GM23338 (cell line): ENCODE measurements at regions not wholly inside any gene's neighbourhood (a gene's known extent, or its start where the extent isn't known, plus 50 kb on each side); places are given as distances from the start of the nearest gene placed in this dataset.

Experiments used
- ATAC-seq: fragments of 200-7000 bp; cut with Tn5 transposase; 3 replicates; pipeline ENCODE4 v1.9.1; 2020
- DNase-seq: peaks from one replicate; pipeline ENCODE4 v3.0.0-alpha.2; 2015; ENCODE audit warnings: low spot score
- H2AFZ ChIP-seq: fragments of 200-600 bp; sonication (generic); 2 replicates; pipeline ENCODE4 v1.8.0; 2016; ENCODE audit warnings: antibody characterized with exemption, mild to moderate bottlenecking, moderate library complexity
- H3F3A ChIP-seq: fragments of 200-600 bp; sonication (generic); replicated peaks from 2 replicates; pipeline ENCODE4 v1.8.0; 2017; ENCODE audit warnings: antibody characterized with exemption, mixed run types, low read depth
- H3K27ac ChIP-seq: fragments of 200-600 bp; sonication (generic); 2 replicates; pipeline ENCODE4 v1.6.1; 2016; ENCODE audit warnings: low read depth
- H3K27me3 ChIP-seq: fragments of 200-600 bp; sonication (generic); 2 replicates; pipeline ENCODE4 v1.8.0; 2016; ENCODE audit warnings: mild to moderate bottlenecking, mixed run types, moderate library complexity; ENCODE audit not compliant: insufficient read depth
- H3K36me3 ChIP-seq: fragments of 200-600 bp; sonication (generic); 2 replicates; pipeline ENCODE4 v1.8.0; 2016; ENCODE audit warnings: mild to moderate bottlenecking; ENCODE audit not compliant: insufficient read depth
- H3K4me1 ChIP-seq: fragments of 200-600 bp; sonication (generic); 2 replicates; pipeline ENCODE4 v1.8.0; 2016; ENCODE audit warnings: mild to moderate bottlenecking, moderate library complexity; ENCODE audit not compliant: insufficient read depth
- H3K4me2 ChIP-seq: fragments of 200-600 bp; sonication (generic); 2 replicates; pipeline ENCODE4 v1.7.1; 2017; ENCODE audit warnings: mixed run types
- H3K4me3 ChIP-seq: fragments of 200-600 bp; sonication (generic); 2 replicates; pipeline ENCODE4 v1.6.1; 2016; ENCODE audit warnings: mixed run types
- H3K79me2 ChIP-seq: fragments of 200-600 bp; sonication (generic); replicated peaks from 2 replicates; pipeline ENCODE4 v1.8.0; 2017; ENCODE audit warnings: mild to moderate bottlenecking; ENCODE audit not compliant: insufficient read depth
- H3K9me2 ChIP-seq: fragments of 200-600 bp; sonication (generic); 2 replicates; pipeline ENCODE4 v1.8.0; 2017; ENCODE audit not compliant: insufficient read depth
- H4K20me1 ChIP-seq: fragments of 200-600 bp; sonication (generic); replicated peaks from 2 replicates; pipeline ENCODE4 v1.8.0; 2017; ENCODE audit warnings: mild to moderate bottlenecking; ENCODE audit not compliant: insufficient read depth
- H3K27ac Mint-ChIP-seq: 2 replicates; pipeline ENCODE4 v1.8.0; 2020; ENCODE audit warnings: inconsistent platforms, mild to moderate bottlenecking, moderate library complexity, mixed read lengths
- H3K27me3 Mint-ChIP-seq: 3 replicates; pipeline ENCODE4 v1.8.0; 2022; ENCODE audit warnings: low read depth, mild to moderate bottlenecking, moderate library complexity, mixed read lengths, inconsistent platforms; ENCODE audit not compliant: insufficient read depth, poor library complexity
- H3K36me3 Mint-ChIP-seq: 3 replicates; pipeline ENCODE4 v1.8.0; 2021; ENCODE audit warnings: low read depth, mild to moderate bottlenecking, inconsistent platforms, moderate library complexity, mixed read lengths
- H3K4me1 Mint-ChIP-seq: 3 replicates; pipeline ENCODE4 v1.8.0; 2020; ENCODE audit warnings: mild to moderate bottlenecking, inconsistent platforms, mixed read lengths
- H3K4me3 Mint-ChIP-seq: 3 replicates; pipeline ENCODE4 v1.8.0; 2021; ENCODE audit warnings: moderate library complexity, mild to moderate bottlenecking, inconsistent platforms, mixed read lengths
- H3K9me3 Mint-ChIP-seq: 3 replicates; pipeline ENCODE4 v1.8.0; 2020; ENCODE audit warnings: moderate library complexity, mild to moderate bottlenecking, inconsistent platforms, mixed read lengths
- CREB1 ChIP-seq: fragments of 250-450 bp; sonication (Bioruptor Pico); IDR thresholded peaks from 2 replicates; pipeline ENCODE4 v1.5.0; 2020; ENCODE audit warnings: low read depth, mild to moderate bottlenecking, moderate library complexity
- CTCF ChIP-seq, 2 experiments: fragments of 200-600 bp in 1 of 2; sonication (generic) in 1 of 2; conservative IDR thresholded peaks; 2 replicates each; pipeline versions ENCODE4 v1.5.1 to v1.6.1; 2016 to 2017; ENCODE audit warnings: antibody characterized with exemption in 2 of 2, low read depth in 2 of 2, mild to moderate bottlenecking in 2 of 2, moderate library complexity in 1 of 2
- ETS1 ChIP-seq: IDR thresholded peaks from 2 replicates; pipeline ENCODE4 v1.6.1; 2016; ENCODE audit warnings: antibody characterized with exemption
- EZH2phosphoT487 ChIP-seq: fragments of 200-600 bp; sonication (generic); IDR thresholded peaks from one replicate; pipeline ENCODE4 v1.8.1; 2018; ENCODE audit warnings: antibody characterized with exemption; ENCODE audit not compliant: unreplicated experiment
- JUNB ChIP-seq: IDR thresholded peaks from one replicate; pipeline ENCODE4 v1.6.1; 2016; ENCODE audit warnings: antibody characterized with exemption; ENCODE audit not compliant: unreplicated experiment
- NANOG ChIP-seq: IDR thresholded peaks from 2 replicates; pipeline ENCODE4 v1.6.1; 2016; ENCODE audit warnings: antibody characterized with exemption, borderline replicate concordance
- POLR2AphosphoS5 ChIP-seq: IDR thresholded peaks from 2 replicates; pipeline ENCODE4 v1.6.1; 2016; ENCODE audit warnings: antibody characterized with exemption, low read depth
- STAT1 ChIP-seq: IDR thresholded peaks from one replicate; pipeline ENCODE4 v1.6.1; 2016; ENCODE audit warnings: antibody characterized with exemption; ENCODE audit not compliant: unreplicated experiment
- ZNF114 ChIP-seq: fragments of 250-450 bp; sonication (Bioruptor Pico); IDR thresholded peaks from 2 replicates; pipeline ENCODE4 v1.5.0; 2020; ENCODE audit warnings: mild to moderate bottlenecking, moderate library complexity
- ZNF462 ChIP-seq: fragments of 250-450 bp; sonication (Bioruptor Pico); IDR thresholded peaks from 2 replicates; pipeline ENCODE4 v1.5.0; 2020; ENCODE audit warnings: mild to moderate bottlenecking, moderate library complexity

GRCh38 chr5:133792655-133793054, 175.8 kb downstream of the C5orf15 start (continued):
- no peak for TF ChIP-seq ZNF462
- no peak for TF ChIP-seq POLR2AphosphoS5
- no peak for TF ChIP-seq NANOG
- TF ChIP-seq JUNB: no peak
- no peak for TF ChIP-seq STAT1

GRCh38 chr5:133792024-133792423, 176.4 kb downstream of the C5orf15 start:
- no peak overlapping the region for H3K27ac Mint-ChIP-seq
- DNase-seq: no peak
- no peak for ATAC-seq
- no peaks in the 10 kb centered on the region for H3K9me3 Mint-ChIP-seq
- H3K9me2 ChIP-seq: peaks cover 2% of the 10 kb centered on the region; the same call in 1 of the 2 replicates
- no peaks in the 10 kb centered on the region for H3K27me3 ChIP-seq
- no peaks in the 10 kb centered on the region; the same call in 1 of the 2 replicates for H3K4me1 ChIP-seq
- H4K20me1 ChIP-seq: no peaks in the 10 kb centered on the region
- no peak overlapping the region for H3K4me3 ChIP-seq
- no peaks in the 10 kb centered on the region for H3K79me2 ChIP-seq
- no peak overlapping the region for H3K27ac ChIP-seq
- no peaks in the 10 kb centered on the region for H3K36me3 Mint-ChIP-seq
- H3K4me3 Mint-ChIP-seq: no peak overlapping the region
- no peaks in the 10 kb centered on the region for H3K36me3 ChIP-seq
- H3K27me3 Mint-ChIP-seq: peaks cover 6% of the 10 kb centered on the region
- H3K4me2 ChIP-seq: no peak overlapping the region
- H2AFZ ChIP-seq: no peak overlapping the region
- peaks cover 23% of the 10 kb centered on the region for H3K4me1 Mint-ChIP-seq
- no peaks in the 10 kb centered on the region for H3F3A ChIP-seq
- no peak for TF ChIP-seq ZNF114 (CRISPR knock-in tag)
- TF ChIP-seq CREB1 (CRISPR knock-in tag): no peak
- no peak for TF ChIP-seq EZH2phosphoT487
- TF ChIP-seq CTCF (conservative IDR thresholded peaks at IDR 0.05; ENCODE audit: low read depth in 2 of 2): no peak
- TF ChIP-seq NANOG: no peak
- no peak for TF ChIP-seq POLR2AphosphoS5
- no peak for TF ChIP-seq STAT1
- no peak for TF ChIP-seq ETS1
